ENCODE measurements at regions not wholly inside any gene's neighbourhood (a gene's known extent, or its start where the extent isn't known, plus 50 kb on each side); places are given as distances from the start of the nearest gene placed in this dataset.
"Not testable (repeated sequence)": the region's sequence is repeated elsewhere in the genome, so short reads cannot be mapped to it uniquely, and the experiment has no call there.

GRCh38 chr11:71153005-71153390, 99.4 kb downstream of the SHANK2 start:
- DNase-seq (ENCODE audit: low read depth), result no peak

DNA sequence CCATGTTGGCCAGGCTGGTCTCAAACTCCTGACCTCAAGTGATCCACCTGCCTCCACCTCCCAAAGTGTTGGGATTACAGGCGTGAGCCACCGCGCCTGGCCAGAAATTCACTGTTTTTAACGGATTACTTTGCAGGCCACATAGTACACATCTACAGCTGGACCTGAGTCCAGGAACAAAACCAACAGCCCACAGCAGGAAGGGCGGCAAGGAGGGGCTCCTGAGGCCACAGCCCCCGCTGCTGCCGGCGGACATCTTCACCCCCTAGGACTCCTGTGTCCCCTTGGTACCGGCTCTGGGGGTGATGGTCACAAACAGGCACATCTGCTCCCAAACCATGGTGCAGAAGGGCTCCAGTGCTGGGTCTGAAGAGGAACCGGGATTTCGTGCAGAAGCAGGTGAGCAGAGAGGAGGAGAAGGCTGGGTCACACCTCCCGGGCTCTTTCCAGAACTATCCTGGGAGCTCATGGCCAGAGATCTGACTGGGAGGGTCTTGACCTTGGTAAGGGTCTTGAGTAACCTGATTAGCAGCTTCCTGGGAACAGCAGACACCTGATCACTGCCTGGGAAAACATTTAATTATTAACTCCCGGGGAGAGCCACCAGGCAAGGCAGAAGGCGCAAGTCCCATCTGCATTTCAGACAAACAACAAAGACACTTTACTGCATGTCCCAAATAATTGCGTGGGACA, 99.9 kb downstream of the SHANK2 start:
- not testable (repeated sequence) for DNase-seq (ENCODE audit: low read depth)

GRCh38 chr11:71151561-71151960, 100.8 kb downstream of the SHANK2 start:
- no peak for DNase-seq (ENCODE audit: low read depth)

DNA sequence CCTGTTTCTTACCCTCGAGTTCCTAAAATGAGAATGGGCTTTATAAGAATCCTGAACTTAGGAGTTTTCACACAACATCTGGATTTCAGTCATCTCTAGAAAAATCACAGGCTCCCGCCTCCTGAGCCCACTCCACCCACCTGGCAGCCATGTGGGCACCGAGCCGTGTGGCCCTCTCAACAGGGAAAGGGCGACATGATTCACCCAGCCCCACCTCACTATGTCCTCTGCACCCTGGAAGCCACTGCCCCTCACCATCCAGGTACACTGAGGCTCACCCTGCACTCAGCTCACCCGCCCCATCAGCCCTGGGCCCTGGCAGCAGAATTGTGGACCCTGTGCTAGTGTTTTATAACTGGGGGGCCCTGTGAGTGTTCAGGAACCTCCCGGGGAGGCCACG, 101.5 kb downstream of the SHANK2 start:
- DNase-seq (ENCODE audit: low read depth), result no peak

- no peak for DNase-seq (ENCODE audit: low read depth)
Observed at GRCh38 chr11:71148716-71149115, 103.7 kb downstream of the SHANK2 start.

DNA sequence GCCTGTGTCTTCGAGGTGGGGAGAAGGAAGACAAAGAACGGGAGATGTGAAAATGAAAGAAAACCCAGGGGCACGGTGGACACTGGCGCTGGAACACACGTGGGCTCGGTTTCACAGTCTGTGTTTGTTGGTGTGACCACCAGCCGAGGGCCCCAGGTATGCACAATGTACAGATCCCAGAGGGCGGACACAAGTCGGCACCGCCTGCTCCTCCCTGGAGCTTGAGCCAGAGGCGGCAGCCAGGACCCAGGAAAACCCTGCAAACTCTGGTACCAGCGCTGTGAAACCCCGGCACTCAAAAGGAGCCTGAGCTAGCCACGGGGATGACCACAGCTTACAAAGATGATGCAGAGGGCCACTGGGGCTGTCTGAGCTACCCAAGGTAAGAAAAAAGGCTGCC, 105.0 kb downstream of the SHANK2 start:
- DNase-seq (ENCODE audit: low read depth), result no peak

DNA sequence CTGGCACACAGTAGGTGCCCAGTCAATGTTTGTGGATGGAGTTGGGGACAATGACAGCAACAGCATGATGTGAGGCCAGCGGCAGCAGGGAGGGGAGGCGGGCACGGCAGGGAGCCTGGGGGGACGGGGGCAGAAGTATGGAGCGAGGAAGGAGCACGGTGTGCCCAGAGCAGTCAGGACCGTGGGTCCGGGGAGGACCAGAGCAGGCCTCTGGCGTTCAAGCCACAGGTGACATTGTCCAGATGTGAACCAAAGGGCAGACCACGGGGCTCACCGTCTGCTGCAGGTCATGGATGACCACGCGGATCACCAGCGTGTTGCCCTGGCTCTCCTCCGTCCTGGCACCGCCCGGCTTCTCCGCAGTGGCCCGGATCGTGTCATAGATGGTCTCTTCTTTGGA, 105.5 kb downstream of the SHANK2 start:
- no peak for DNase-seq (ENCODE audit: low read depth)

- no peak for DNase-seq (ENCODE audit: low read depth)
Observed at GRCh38 chr11:71145988-71146824, 106.2 kb downstream of the SHANK2 start.

DNA sequence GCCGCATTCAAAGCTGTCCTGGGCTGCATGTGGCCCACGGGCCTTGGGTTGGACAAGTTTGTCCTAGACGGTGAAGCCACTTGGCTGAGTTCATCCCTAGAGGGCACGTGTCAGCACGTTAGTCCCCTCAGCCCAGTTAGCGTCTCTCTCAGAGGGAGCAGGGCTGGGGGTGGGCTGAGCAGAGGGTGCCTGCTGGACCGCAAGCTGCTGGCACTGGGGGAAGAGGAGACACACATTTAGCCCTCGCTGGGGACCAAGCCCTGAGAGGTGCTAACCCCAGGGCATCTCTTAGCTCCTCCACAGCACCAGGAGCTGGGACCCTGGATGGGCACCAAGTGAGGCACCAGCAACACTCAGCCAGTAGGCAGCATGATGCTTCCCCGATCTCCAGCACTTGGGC, 107.0 kb downstream of the SHANK2 start:
- no peak for DNase-seq (ENCODE audit: low read depth)

DNA sequence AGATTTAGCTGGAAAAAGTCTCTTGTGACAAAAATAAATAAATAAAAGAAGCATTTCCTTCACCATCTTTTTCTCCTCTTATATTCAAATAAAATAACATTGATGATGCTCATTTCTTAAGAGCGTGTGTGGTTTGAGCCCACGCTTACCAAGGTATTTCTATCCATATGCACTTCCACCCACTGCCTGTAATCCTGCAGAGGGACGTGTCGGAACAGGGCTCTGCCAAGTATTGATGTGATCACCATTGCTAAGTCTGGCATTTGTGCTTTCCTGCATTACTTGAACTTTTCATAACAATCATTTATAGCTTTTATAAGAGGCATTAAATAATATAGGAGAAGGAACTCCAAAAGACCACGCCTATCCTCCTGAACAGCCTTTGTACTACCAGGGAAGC, 107.6 kb downstream of the SHANK2 start:
- DNase-seq (ENCODE audit: low read depth), result no peak

DNA sequence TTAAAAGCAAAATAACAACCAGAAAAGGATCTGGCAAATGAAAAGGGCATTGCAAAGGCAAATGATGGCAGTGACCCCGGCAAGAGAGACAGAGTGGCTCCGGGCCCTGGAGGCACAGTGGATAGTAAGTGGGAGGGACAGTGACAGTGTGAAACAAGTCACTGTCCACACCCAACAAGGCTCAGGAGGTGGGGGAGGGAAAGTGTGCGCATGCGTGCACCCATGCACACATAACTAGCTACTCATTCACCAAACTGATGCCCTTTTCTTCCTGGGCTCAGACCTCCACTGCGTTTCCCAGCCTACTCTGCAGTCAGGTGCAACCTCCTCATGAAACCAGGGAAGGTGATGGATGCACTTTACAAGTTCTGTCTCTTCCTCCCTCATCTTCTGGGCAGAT, 108.4 kb downstream of the SHANK2 start:
- no peak for DNase-seq (ENCODE audit: low read depth)

DNA sequence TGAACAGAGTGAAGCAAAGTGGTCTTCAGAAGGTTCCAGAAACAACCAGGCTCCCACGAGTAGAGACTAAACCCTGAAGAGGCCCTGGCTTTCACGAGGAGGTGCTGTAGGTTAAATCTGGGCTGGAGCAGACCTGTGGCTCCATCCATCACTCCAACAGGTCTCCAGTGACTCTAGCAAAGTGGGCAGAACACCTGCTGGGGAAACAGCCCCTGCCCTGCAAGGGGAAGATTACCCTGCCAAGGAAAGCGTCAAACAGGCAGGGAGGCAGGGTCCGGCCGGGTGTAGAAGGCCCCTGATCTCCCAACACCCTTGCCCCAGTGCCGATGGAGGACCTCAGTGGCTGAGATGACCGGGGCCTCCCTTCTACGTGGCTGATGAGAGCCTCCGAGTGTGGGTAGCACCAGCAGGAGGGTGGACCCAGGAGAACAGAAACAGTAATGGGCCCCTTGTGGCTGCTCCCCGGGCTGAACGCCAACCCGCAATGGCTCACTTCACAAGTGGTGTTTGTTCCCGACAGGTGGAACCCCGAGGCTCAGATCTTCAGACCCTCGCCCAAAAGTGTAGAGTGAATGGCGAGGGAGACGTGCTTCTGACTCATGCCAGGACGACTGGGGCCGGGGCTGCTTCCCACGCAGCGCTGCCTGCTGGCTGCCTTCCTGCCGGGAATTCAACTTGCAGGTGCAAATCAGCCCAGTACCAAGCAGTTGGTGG, 112.0 kb downstream of the SHANK2 start:
- no peak for DNase-seq (ENCODE audit: low read depth)

GRCh38 chr11:71139516-71140205, 112.7 kb downstream of the SHANK2 start:
- DNase-seq (ENCODE audit: low read depth), result peak; percentile 53

DNA sequence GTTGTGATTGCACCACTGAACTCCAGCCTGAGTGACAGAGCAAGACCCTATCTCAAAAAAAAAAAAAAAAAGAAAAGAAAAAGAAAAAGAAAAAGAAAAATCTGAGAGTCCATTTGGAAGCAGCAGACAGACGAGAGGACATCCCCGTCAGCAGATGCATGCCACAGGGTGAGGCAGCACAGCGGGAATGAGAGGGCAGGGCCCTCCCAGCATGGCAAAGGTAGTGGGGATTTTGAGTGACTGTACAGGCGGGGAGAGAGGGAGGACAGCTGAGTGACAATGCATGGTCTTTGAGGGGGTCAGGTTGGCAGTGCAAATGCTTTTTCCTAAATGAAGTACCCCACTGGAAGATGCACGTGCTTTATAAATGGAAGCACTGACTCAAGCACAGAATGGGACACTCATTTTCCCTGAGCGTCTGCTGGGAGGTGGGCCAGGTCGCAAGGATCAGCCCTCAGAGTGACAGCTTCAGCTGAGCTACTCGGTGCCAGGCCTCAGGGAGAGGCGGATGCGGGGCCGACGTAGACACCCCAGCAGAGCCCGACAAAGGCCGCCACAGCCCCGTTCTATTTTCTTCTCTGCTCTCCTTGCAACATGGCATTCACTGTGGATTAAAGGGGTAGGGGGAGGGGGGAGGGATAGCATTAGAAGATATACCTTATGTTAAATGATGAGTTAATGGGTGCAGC, 113.5 kb downstream of the SHANK2 start:
- no peak for DNase-seq (ENCODE audit: low read depth)

DNA sequence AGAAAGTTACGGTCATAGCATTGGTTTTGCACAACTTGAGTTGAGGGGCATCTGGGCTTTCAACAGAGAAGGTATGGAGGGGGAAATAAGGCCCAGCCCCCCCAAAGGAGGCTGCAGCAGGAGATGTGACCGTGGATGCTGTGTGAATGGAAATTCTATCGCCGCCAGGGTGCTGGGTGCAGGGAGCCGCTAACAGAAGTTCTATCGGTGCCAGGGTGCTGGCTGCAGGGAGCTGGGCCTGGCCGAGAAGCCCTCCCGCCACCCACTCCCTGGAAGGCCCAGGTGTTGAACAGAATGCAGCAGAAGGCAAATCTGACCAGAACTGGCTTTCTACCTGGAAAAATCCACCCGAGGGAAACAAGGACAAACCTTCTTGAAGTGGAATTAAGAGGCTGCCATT, 115.0 kb downstream of the SHANK2 start:
- DNase-seq (ENCODE audit: low read depth), result no peak

- DNase-seq (ENCODE audit: low read depth), result no peak
Observed at GRCh38 chr11:71136095-71136845, 116.1 kb downstream of the SHANK2 start.

GRCh38 chr11:71135112-71135511, 117.3 kb downstream of the SHANK2 start:
- no peak for DNase-seq (ENCODE audit: low read depth)

GRCh38 chr11:71133946-71134345, 118.4 kb downstream of the SHANK2 start:
- DNase-seq (ENCODE audit: low read depth), result no peak

- DNase-seq (ENCODE audit: low read depth), result peak; percentile 96
Observed at GRCh38 chr11:71131861-71132260, 120.5 kb downstream of the SHANK2 start.

GRCh38 chr11:71130106-71130505, 122.3 kb downstream of the SHANK2 start:
- DNase-seq (ENCODE audit: low read depth), result no peak
